PC-3 (cell line): ENCODE measurements at regions not wholly inside any gene's neighbourhood (a gene's known extent, or its start where the extent isn't known, plus 50 kb on each side); places are given as distances from the start of the nearest gene placed in this dataset.

Source experiments
- ATAC-seq: fragments of 200-7000 bp; cut with Tn5 transposase; 2 replicates; pipeline ENCODE4 v1.9.1; 2020; ENCODE audit warnings: mild to moderate bottlenecking, moderate library complexity
- BruUV-seq: library from RNA; stranded (reverse); fragments of 400-500 nt; replicated peaks from 2 replicates; lab custom pipeline; 2021; lab: Mats Ljungman, UMichigan
- CTCF ChIA-PET: fragments of 300-600 bp; sonication (Branson Sonifier 250); formaldehyde crosslinking; loops from one replicate; lab custom pipeline; 2022; ENCODE audit warnings: antibody characterized with exemption; lab: Charles Lee
- POLR2A ChIA-PET: fragments of 300-600 bp; sonication (Branson Sonifier 250); formaldehyde crosslinking; loops from one replicate; lab custom pipeline; 2022; ENCODE audit warnings: antibody characterized with exemption; ENCODE audit not compliant: unreplicated experiment; lab: Charles Lee
- DNase-seq: peaks from one replicate; pipeline ENCODE4 v3.0.0-alpha.2; 2015
- H2AFZ ChIP-seq: fragments of 300-600 bp; sonication (generic); 2 replicates; pipeline ENCODE4 v1.6.0; 2016; ENCODE audit warnings: antibody characterized with exemption, low read length
- H3F3A ChIP-seq: fragments of 300-600 bp; sonication (generic); one replicate; pipeline ENCODE4 v1.6.0; 2017; ENCODE audit warnings: antibody characterized with exemption, low read length, control low read depth, mild to moderate bottlenecking; ENCODE audit not compliant: unreplicated experiment
- H3K27ac ChIP-seq: fragments of 300-600 bp; sonication (generic); 2 replicates; pipeline ENCODE4 v1.5.1; 2016; ENCODE audit warnings: mild to moderate bottlenecking, low read length
- H3K27me3 ChIP-seq: fragments of 300-600 bp; sonication (generic); 2 replicates; pipeline ENCODE4 v1.6.1; 2016; ENCODE audit warnings: low read length, mixed read lengths
- H3K36me3 ChIP-seq: fragments of 300-600 bp; sonication (generic); 2 replicates; pipeline ENCODE4 v1.6.1; 2016; ENCODE audit warnings: low read depth, mixed run types, low read length, mixed read lengths
- H3K4me1 ChIP-seq: fragments of 300-600 bp; sonication (generic); 2 replicates; pipeline ENCODE4 v1.5.1; 2016; ENCODE audit warnings: low read length; ENCODE audit not compliant: insufficient read depth
- H3K4me2 ChIP-seq: fragments of 300-600 bp; sonication (generic); 2 replicates; pipeline ENCODE4 v1.6.0; 2016; ENCODE audit warnings: low read length
- H3K4me3 ChIP-seq: fragments of 300-600 bp; sonication (generic); 2 replicates; pipeline ENCODE4 v1.5.1; 2016; ENCODE audit warnings: mild to moderate bottlenecking, low read length, mixed read lengths
- H3K79me2 ChIP-seq: fragments of 300-600 bp; sonication (generic); 2 replicates; pipeline ENCODE4 v1.6.1; 2017; ENCODE audit warnings: low read length, mixed read lengths
- H3K9ac ChIP-seq: fragments of 300-600 bp; sonication (generic); 2 replicates; pipeline ENCODE4 v1.6.0; 2016; ENCODE audit warnings: mild to moderate bottlenecking, low read length
- H3K9me2 ChIP-seq: fragments of 300-600 bp; sonication (generic); replicated peaks from 2 replicates; pipeline ENCODE4 v1.6.1; 2016; ENCODE audit warnings: mixed run types, low read length, mixed read lengths
- H3K9me3 ChIP-seq: fragments of 300-600 bp; sonication (generic); 2 replicates; pipeline ENCODE4 v1.6.1; 2016; ENCODE audit warnings: low read length, mixed read lengths
- H4K20me1 ChIP-seq: fragments of 300-600 bp; sonication (generic); 2 replicates; pipeline ENCODE4 v1.6.1; 2016; ENCODE audit warnings: low read length, mixed read lengths
- CTCF ChIP-seq: fragments of 300-600 bp; sonication (generic); conservative IDR thresholded peaks from 2 replicates; pipeline ENCODE4 v1.5.1; 2017; ENCODE audit warnings: antibody characterized with exemption, low read depth, mild to moderate bottlenecking, low read length
- EZH2 ChIP-seq: fragments of 300-600 bp; sonication (generic); IDR thresholded peaks from one replicate; pipeline ENCODE4 v1.6.1; 2017; ENCODE audit warnings: antibody characterized with exemption, mild to moderate bottlenecking, low read length; ENCODE audit not compliant: unreplicated experiment
- EZH2phosphoT487 ChIP-seq: fragments of 300-600 bp; sonication (generic); IDR thresholded peaks from 2 replicates; pipeline ENCODE4 v1.6.1; 2018; ENCODE audit warnings: mild to moderate bottlenecking, antibody characterized with exemption, low read length, borderline replicate concordance
- intact Hi-C: fragments of 100-400 bp; cut with micrococcal nuclease; formaldehyde crosslinking; loops from 2 replicates; pipeline ENCODE4 v1.9.0; 2023

- Histone ChIP-seq H3K27me3 (no peaks in the 10 kb centered on the region), H3K27ac (no peak overlapping the region), H3K9me2 (no peaks in the 10 kb centered on the region), H3K36me3 (no peaks in the 10 kb centered on the region), H2AFZ (no peak overlapping the region), H3K9ac (no peak overlapping the region), H3F3A (no peaks in the 10 kb centered on the region), H3K79me2 (no peaks in the 10 kb centered on the region), H3K4me1 (no peaks in the 10 kb centered on the region), H3K4me3 (no peak overlapping the region), H4K20me1 (no peaks in the 10 kb centered on the region), H3K9me3 (no peaks in the 10 kb centered on the region), H3K4me2 (no peak overlapping the region)
- CTCF ChIA-PET = no interaction called here
- no peak for TF ChIP-seq EZH2phosphoT487
- TF ChIP-seq CTCF = no peak
- no peak for TF ChIP-seq EZH2
- ATAC-seq (no peak), DNase-seq (no peak)
- BruUV-seq = no TSS peak
- intact Hi-C loops = no loop called here
- POLR2A ChIA-PET = no interaction called here
These were observed 427.2 kb downstream of the RFPL4B start for GRCh38 chr6:112774319-112774718.

GRCh38 chr6:112780498-112781096 is 433.5 kb downstream of the RFPL4B start:
- BruUV-seq = no TSS peak
- H4K20me1 ChIP-seq = no peaks in the 10 kb centered on the region
- peak; percentile 79 for DNase-seq
- no peaks in the 10 kb centered on the region for H3K9me3 ChIP-seq
- ATAC-seq = peak; percentile 85
- peak overlapping the region; percentile 79; the same call in 1 of the 2 replicates for H2AFZ ChIP-seq
- no peaks in the 10 kb centered on the region for H3K36me3 ChIP-seq
- no peaks in the 10 kb centered on the region for H3K4me1 ChIP-seq
- H3K27ac ChIP-seq = no peak overlapping the region
- POLR2A ChIA-PET = no interaction called here
- no peaks in the 10 kb centered on the region for H3F3A ChIP-seq
- peak; percentile 79 for TF ChIP-seq CTCF
- TF ChIP-seq EZH2 = no peak
- no peak overlapping the region for H3K4me3 ChIP-seq
- CTCF ChIA-PET = no interaction called here
- no peaks in the 10 kb centered on the region for H3K79me2 ChIP-seq
- intact Hi-C loops = loop anchor here (1.0 to 10.0 kb wide), 8 partner anchors 264 to 1129 kb away; no protein-coding TSS in a partner anchor
- no peak overlapping the region for H3K9ac ChIP-seq
- H3K9me2 ChIP-seq = no peaks in the 10 kb centered on the region
- 0 out of 2 replicates have a peak overlapping the region, but pooled peaks have one; percentile 26 for H3K4me2 ChIP-seq
- no peaks in the 10 kb centered on the region for H3K27me3 ChIP-seq

GRCh38 chr6:112781241-112781640 is 434.1 kb downstream of the RFPL4B start:
- POLR2A ChIA-PET = no interaction called here

More at GRCh38 chr6:112781241-112781640, 434.1 kb downstream of the RFPL4B start:
- Histone ChIP-seq H3K27me3 (no peaks in the 10 kb centered on the region), H3K9me2 (no peaks in the 10 kb centered on the region), H4K20me1 (no peaks in the 10 kb centered on the region), H3K4me3 (no peak overlapping the region), H3F3A (no peaks in the 10 kb centered on the region), H3K9me3 (no peaks in the 10 kb centered on the region), H2AFZ (no peak overlapping the region), H3K9ac (no peak overlapping the region), H3K27ac (no peak overlapping the region), H3K4me1 (no peaks in the 10 kb centered on the region), H3K79me2 (no peaks in the 10 kb centered on the region), H3K4me2 (no peak overlapping the region), H3K36me3 (no peaks in the 10 kb centered on the region)
- no TSS peak for BruUV-seq
- intact Hi-C loops = loop anchor here (5.0 to 10.0 kb wide), 5 partner anchors 264 to 704 kb away; no protein-coding TSS in a partner anchor
- CTCF ChIA-PET = interaction anchor here (1.0 kb wide), 1 partner anchor 1098 kb away, joined by 3 read pairs; no protein-coding TSS in a partner anchor
- TF ChIP-seq EZH2 = no peak
- no peak for TF ChIP-seq CTCF
- TF ChIP-seq EZH2phosphoT487 = no peak
- DNase-seq (peak; percentile 17), ATAC-seq (no peak)
